ENCODE measurements at regions not wholly inside any gene's neighbourhood (a gene's known extent, or its start where the extent isn't known, plus 50 kb on each side); places are given as distances from the start of the nearest gene placed in this dataset.

- DNase-seq (ENCODE audit: extremely low read depth, low read depth): no peak
- no peak for TF ChIP-seq CTCF (IDR thresholded peaks at IDR 0.05; ENCODE audit: low read depth, low read length, missing control alignments)
- H3K4me3 ChIP-seq (replicated peaks; ENCODE audit: low read depth, low read length): no peak overlapping the region
These were observed 70.2 kb downstream of the CLDN1 start for GRCh38 chr3:190252080-190252479.

- DNase-seq (ENCODE audit: extremely low read depth, low read depth): no peak
- TF ChIP-seq CTCF (IDR thresholded peaks at IDR 0.05; ENCODE audit: low read depth, low read length, missing control alignments): no peak
- H3K4me3 ChIP-seq (replicated peaks; ENCODE audit: low read depth, low read length): no peak overlapping the region
These were observed 72.8 kb downstream of the CLDN1 start for GRCh38 chr3:190249414-190249813.

GRCh38 chr3:190242147-190242546 is 80.1 kb downstream of the CLDN1 start:
- no peak overlapping the region for H3K4me3 ChIP-seq (replicated peaks; ENCODE audit: low read depth, low read length)
- DNase-seq (ENCODE audit: extremely low read depth, low read depth): no peak
- no peak for TF ChIP-seq CTCF (IDR thresholded peaks at IDR 0.05; ENCODE audit: low read depth, low read length, missing control alignments)

GRCh38 chr3:190239325-190239724 is 82.9 kb downstream of the CLDN1 start:
- TF ChIP-seq CTCF (IDR thresholded peaks at IDR 0.05; ENCODE audit: low read depth, low read length, missing control alignments): no peak
- H3K4me3 ChIP-seq (replicated peaks; ENCODE audit: low read depth, low read length): no peak overlapping the region
- DNase-seq (ENCODE audit: extremely low read depth, low read depth): no peak

- DNase-seq (ENCODE audit: extremely low read depth, low read depth): no peak
- no peak overlapping the region for H3K4me3 ChIP-seq (replicated peaks; ENCODE audit: low read depth, low read length)
- TF ChIP-seq CTCF (IDR thresholded peaks at IDR 0.05; ENCODE audit: low read depth, low read length, missing control alignments): no peak
These were observed 83.4 kb downstream of the CLDN1 start for GRCh38 chr3:190238871-190239270.

GRCh38 chr3:190234621-190235020 is 87.6 kb downstream of the CLDN1 start:
- no peak overlapping the region for H3K4me3 ChIP-seq (replicated peaks; ENCODE audit: low read depth, low read length)
- DNase-seq (ENCODE audit: extremely low read depth, low read depth): no peak
- no peak for TF ChIP-seq CTCF (IDR thresholded peaks at IDR 0.05; ENCODE audit: low read depth, low read length, missing control alignments)

- no peak for DNase-seq (ENCODE audit: extremely low read depth, low read depth)
- TF ChIP-seq CTCF (IDR thresholded peaks at IDR 0.05; ENCODE audit: low read depth, low read length, missing control alignments): no peak
- H3K4me3 ChIP-seq (replicated peaks; ENCODE audit: low read depth, low read length): no peak overlapping the region
These were observed 92.4 kb downstream of the CLDN1 start for GRCh38 chr3:190229632-190230424.
